GM18951 (cell line): ENCODE measurements at regions not wholly inside any gene's neighbourhood (a gene's known extent, or its start where the extent isn't known, plus 50 kb on each side); places are given as distances from the start of the nearest gene placed in this dataset.

ENCODE experiments used
- POLR2A ChIP-seq: IDR thresholded peaks from 4 replicates; pipeline ENCODE4 v1.6.1; 2011; ENCODE audit warnings: mild to moderate bottlenecking; ENCODE audit not compliant: insufficient read length, insufficient read depth; ENCODE audit errors: extremely low read depth
- in situ Hi-C: fragments of 300-500 bp; cut with MboI; formaldehyde crosslinking; loops from one replicate; pipeline ENCODE4 v1.12.0; 2022; ENCODE audit warnings: low sequenced_read_pairs, mixed read lengths, inconsistent platforms; ENCODE audit not compliant: unreplicated experiment

GRCh38 chr7:68537051-68537773, 1061.1 kb upstream of the AUTS2 start:
- in situ Hi-C loops = no loop called here
- TF ChIP-seq POLR2A = no peak

- no peak for TF ChIP-seq POLR2A
- in situ Hi-C loops = no loop called here
These were observed 1060.6 kb upstream of the AUTS2 start for GRCh38 chr7:68537774-68538071.

- no peak for TF ChIP-seq POLR2A
- in situ Hi-C loops = no loop called here
These were observed 1055.4 kb upstream of the AUTS2 start for GRCh38 chr7:68542831-68543230.

- in situ Hi-C loops = no loop called here
- no peak for TF ChIP-seq POLR2A
These were observed 1053.4 kb upstream of the AUTS2 start for GRCh38 chr7:68544851-68545250.

- in situ Hi-C loops = no loop called here
- no peak for TF ChIP-seq POLR2A
These were observed 1051.1 kb upstream of the AUTS2 start for GRCh38 chr7:68547181-68547580.

GRCh38 chr7:68547799-68548198, 1050.5 kb upstream of the AUTS2 start:
- in situ Hi-C loops = no loop called here
- no peak for TF ChIP-seq POLR2A

- TF ChIP-seq POLR2A = no peak
- in situ Hi-C loops = no loop called here
These were observed 1048.2 kb upstream of the AUTS2 start for GRCh38 chr7:68550027-68550426.

- no peak for TF ChIP-seq POLR2A
These were observed 1047.6 kb upstream of the AUTS2 start for GRCh38 chr7:68550635-68551034.

GRCh38 chr7:68556537-68556936, 1041.7 kb upstream of the AUTS2 start:
- in situ Hi-C loops = no loop called here
- TF ChIP-seq POLR2A = no peak

More at GRCh38 chr7:68550635-68551034, 1047.6 kb upstream of the AUTS2 start:
- in situ Hi-C loops = no loop called here

GRCh38 chr7:68559518-68559917, 1038.8 kb upstream of the AUTS2 start:
- TF ChIP-seq POLR2A = no peak
- in situ Hi-C loops = no loop called here

GRCh38 chr7:68562323-68562899, 1035.9 kb upstream of the AUTS2 start:
- in situ Hi-C loops = no loop called here

GRCh38 chr7:68564306-68565135, 1033.8 kb upstream of the AUTS2 start:
- in situ Hi-C loops = no loop called here
- no peak for TF ChIP-seq POLR2A

More at GRCh38 chr7:68562323-68562899, 1035.9 kb upstream of the AUTS2 start:
- TF ChIP-seq POLR2A = no peak

GRCh38 chr7:68571286-68571685, 1027.0 kb upstream of the AUTS2 start:
- no peak for TF ChIP-seq POLR2A
- in situ Hi-C loops = no loop called here
